ENCODE measurements at regions not wholly inside any gene's neighbourhood (a gene's known extent, or its start where the extent isn't known, plus 50 kb on each side); places are given as distances from the start of the nearest gene placed in this dataset.
"Not testable (repeated sequence)": the region's sequence is repeated elsewhere in the genome, so short reads cannot be mapped to it uniquely, and the experiment has no call there.

DNA sequence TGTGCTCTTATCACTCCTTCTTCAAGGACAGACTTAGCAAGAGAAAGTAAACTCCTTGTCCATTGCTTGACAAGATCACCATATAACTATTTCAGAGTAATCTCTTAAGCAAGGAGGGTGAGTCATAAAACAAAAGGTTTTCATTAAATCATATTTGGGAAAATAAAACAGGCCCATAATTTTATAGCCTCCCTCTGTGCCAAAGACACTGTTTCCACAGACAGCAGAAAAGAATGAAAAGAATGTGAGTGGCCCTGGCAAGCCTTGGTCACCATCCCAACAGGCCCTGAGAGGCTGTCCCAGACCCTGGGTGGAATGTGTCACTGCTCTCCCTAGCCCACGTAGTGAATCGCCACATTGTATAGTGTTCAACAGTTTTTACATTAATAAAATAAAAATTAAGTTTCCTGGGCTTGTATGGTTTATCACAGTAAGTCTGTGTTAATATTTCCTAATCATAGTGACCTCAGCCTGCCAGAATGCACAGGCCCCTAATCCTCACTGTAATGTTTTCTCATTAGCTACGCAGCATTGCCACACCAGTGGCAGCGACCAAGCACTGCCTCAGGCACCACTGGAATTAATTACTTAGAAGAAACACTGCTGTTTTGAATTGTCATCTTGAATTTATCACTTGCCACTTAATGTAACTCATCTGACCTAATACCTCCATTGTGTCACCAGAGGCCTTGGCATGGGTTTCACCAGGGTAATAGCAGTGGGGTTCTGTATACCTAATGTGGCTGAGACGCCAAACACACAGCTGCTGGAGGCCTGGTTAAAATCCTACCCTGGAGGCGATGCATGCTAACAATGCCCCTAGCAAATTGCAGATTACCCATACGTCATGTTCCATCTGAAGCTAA lies 401.9 kb downstream of the LNPK start:
- no peak for DNase-seq

DNA sequence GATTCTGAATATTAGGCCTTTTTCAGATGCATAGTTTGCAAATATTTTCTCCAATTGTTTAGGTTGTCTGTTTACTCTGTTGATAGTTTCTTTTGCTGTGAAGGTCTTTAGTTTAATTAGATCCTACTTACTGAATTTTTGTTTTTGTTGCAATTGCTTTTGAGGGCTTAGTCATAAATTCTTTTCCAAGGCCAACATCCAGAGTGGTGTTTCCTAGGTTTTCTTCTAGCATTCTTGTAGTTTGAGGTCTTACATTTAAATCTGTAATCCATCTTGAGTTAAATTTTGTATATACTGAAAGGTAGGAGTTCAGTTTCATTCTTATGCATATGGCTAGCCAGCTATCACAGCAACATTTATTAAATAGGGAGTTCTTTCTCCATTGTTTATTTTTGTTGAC lies 404.8 kb downstream of the LNPK start:
- DNase-seq, result no peak

DNA sequence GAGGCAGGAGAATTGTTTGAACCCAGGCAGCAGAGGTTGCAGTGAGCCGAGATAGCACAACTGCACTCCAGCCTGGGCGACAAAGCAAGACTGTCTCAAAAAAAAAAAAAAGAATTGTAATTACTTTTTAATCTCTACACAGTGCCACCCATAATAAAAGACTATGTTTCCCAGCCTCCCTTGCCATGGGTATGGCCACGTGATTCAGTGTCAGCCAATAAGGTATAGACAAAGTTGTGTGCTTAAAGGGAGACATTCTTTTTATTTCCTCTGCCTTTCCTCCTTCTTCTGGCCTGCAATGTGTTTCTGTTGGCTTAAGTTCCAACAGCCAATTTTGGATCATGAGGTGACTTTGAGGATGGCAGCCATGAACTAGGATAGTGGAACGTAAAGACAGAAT lies 406.9 kb downstream of the LNPK start:
- no peak for DNase-seq

- not testable (repeated sequence) for DNase-seq
These were observed 408.2 kb downstream of the LNPK start for GRCh38 chr2:175593686-175594525.

GRCh38 chr2:175588213-175588612 lies 406.7 kb upstream of the ATP5MC3 start:
- DNase-seq, result not testable (repeated sequence)

- DNase-seq, result no peak
These were observed 404.0 kb upstream of the ATP5MC3 start for GRCh38 chr2:175585496-175585895.

DNA sequence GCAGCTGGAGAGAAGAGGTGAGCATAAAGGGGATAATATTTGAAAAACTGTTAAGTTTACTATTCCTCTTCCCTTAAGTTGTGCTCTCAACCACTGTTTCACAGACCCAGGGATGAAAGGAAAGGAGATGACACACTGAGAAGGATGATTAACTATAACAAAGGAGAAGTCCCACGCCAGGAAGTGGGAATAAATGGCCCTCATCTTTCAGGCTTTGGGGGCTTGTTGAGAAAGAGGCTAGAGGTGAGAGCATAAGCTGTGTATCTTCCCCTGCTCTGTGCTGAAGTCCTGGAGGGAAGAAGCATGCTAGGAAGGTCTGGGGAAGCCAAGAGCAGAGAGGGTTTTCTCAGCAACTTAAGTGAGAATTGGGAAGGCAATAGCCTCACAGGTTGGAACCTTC lies 399.1 kb upstream of the ATP5MC3 start:
- DNase-seq, result no peak

DNA sequence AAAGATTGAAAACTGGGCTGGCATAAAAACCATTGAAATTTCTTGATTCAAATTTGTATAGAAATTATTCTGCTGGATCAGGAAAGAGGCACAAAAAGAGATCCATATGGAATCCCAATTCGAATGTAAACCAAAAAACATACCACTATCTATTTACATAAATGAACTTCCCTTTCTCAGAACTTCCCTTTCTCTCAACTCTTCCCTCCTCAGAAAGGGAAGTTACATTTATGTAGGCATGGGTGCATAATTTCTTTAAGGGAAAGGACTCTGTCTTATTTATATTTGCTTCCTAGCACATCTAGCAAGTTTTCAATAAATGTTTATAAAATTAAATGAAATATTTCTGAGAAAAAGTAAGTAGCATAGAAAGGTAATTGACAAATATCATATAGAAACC lies 398.1 kb upstream of the ATP5MC3 start:
- no peak for DNase-seq

DNA sequence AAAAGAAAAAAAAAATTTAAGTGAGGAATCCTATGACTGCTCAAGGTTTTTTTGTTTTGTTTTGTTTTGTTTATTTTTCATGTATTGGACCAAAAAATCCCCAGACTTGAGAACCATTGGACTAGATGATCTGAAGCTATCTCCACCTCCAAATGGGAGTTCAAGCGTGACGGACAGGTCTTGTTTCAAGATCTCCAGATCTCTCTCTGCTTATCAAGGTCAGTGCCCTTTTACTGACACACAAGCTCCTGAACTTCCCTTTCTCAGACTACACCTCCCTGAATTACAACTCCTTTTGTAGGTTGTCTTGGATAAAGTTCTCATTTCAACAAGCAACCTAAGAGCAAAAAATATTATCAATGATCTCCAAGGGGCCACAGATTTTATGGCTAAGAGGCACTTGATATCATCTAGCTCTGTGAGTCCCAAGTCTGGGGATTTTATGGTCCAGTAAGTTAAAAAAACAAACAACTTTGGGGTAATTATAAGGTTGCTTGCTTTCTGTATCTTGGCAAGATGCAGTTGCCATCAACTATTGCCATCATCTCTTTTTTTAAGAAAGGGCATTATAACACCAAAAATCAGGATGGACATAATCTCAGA lies 396.0 kb upstream of the ATP5MC3 start:
- DNase-seq, result no peak

DNA sequence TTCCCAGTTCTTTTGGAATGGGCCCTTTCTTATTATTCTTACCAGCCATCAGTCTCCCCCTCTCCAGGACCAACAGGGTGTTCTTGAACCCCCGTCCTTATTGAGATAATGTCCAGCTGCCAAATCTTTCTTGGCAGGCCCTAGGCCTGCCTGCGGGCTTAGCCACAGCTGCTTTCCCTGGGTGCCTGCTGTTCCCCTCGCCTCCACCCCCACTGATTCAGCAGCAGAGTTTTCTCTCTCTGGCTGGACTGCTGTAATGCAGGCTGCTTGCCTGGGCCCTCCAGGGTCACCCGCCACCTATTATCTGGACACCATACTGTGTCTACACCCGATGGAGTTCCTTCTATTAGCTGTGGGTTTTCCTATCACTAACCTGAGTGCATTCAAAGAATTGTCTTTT lies 395.4 kb upstream of the ATP5MC3 start:
- no peak for DNase-seq

GRCh38 chr2:175576270-175576669 lies 394.8 kb upstream of the ATP5MC3 start:
- no peak for DNase-seq

- DNase-seq, result peak; percentile 11
These were observed 394.1 kb upstream of the ATP5MC3 start for GRCh38 chr2:175575346-175576258.

DNA sequence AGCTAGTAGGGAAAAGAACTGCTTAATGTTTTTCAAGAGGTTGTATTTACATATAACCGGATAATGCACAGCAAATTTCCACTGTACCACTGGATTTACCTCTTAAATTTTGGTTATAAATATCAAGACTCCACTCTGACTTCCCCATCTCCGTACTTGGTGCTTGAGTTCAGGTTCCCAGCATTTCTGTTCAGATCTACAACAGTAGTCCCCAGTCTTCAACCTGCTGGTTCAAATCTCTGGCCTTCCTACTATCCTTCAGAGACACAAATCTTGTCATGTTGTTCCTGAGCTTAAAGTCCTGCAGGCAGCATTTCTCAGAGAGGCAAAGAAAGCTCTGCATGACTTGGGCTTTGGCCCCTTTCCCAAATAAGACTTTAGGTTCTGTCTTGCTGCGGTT lies 392.6 kb upstream of the ATP5MC3 start:
- DNase-seq, result no peak

DNA sequence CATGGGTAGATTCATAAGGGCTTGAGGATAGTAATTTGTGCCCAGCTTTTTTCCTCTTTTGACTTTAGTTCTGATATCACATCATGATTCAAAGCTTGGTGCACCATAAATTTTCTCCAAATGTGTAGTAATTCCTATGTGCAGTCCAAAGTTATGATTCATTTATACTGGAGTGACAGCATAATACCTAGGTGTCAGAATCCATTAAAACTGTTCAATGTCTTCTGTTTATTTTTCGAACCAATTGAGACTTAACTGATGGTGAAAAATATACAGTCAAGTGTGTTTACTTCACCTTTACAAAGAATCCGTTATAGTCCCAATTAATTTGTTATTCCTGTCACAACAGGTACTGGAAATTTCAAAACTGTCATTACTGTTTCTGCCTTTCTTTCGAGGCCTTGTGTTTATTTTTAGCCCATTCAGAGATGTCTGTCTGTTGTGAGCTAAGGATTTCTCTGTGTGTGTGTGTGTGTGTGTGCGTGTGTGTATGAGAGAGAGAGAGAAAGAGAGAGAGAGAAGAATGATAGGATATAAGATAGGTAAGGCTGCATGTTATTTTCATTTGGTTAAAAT lies 389.7 kb upstream of the ATP5MC3 start:
- no peak for DNase-seq

DNA sequence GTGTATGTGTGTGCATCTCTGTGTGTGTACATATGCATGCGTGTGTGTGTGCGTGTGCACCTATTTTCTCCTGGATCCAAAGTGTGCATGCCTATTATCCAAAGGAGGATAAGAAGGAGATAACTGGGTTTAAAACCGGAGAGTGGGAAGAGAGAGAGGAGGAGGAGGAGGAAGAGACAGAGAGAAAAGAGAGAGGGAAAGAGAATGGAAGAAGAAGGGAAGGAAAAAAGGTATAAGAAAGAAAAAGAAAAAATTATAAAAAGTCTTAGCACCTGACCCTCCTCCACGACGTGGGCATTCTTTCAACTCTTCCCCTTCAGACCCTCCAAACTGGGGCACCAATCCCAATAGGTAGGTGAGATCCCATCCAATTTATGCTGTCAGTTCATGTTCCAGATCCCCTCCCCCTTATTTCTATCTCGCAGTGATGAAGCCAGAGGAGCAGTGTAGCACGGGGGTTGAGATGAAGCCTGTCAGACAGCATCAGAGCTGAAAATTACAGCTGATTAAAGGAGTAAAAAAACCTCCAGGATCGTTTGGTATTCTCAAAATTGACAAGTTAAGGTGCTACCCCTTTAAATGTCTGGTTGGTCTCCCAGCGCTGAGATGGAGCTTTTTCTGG lies 386.7 kb upstream of the ATP5MC3 start:
- DNase-seq, result no peak

GRCh38 chr2:175567435-175568061 lies 386.0 kb upstream of the ATP5MC3 start:
- no peak for DNase-seq

GRCh38 chr2:175560521-175561169 lies 379.1 kb upstream of the ATP5MC3 start:
- DNase-seq, result no peak

DNA sequence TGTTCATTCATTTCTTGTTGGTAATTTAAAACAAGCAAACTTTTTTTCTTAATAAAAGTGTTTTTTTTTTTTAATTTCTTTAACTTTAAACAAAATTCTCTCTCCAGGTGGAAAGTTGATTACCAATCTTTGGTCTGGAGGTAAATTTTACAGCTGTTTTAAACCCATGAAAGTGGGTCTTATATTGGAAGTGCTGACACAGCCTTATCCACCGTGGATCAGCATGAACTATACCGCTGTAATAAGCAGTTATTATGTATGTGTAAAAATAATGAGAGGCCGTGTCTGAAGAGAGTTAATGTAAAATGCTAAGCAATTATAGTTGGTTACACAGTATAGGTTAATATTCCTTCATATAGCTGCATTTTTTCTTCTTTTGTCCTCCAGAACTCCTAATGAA lies 378.1 kb upstream of the ATP5MC3 start:
- DNase-seq, result no peak

- no peak for DNase-seq
These were observed 376.4 kb upstream of the ATP5MC3 start for GRCh38 chr2:175557810-175558377.

GRCh38 chr2:175553910-175554309 lies 372.4 kb upstream of the ATP5MC3 start:
- no peak for DNase-seq

Data from NCI-H1092 (cell line).